ENCODE measurements at regions not wholly inside any gene's neighbourhood (a gene's known extent, or its start where the extent isn't known, plus 50 kb on each side); places are given as distances from the start of the nearest gene placed in this dataset.

GRCh38 chr5:68352166-68352565 is 136.6 kb downstream of the PIK3R1 start:
- no peak for DNase-seq (ENCODE audit: extremely low read depth in 1 of 2, low read depth in 1 of 2)

- DNase-seq (ENCODE audit: extremely low read depth in 1 of 2, low read depth in 1 of 2): no peak
These were observed 138.0 kb downstream of the PIK3R1 start for GRCh38 chr5:68353605-68354004.

- DNase-seq (ENCODE audit: extremely low read depth in 1 of 2, low read depth in 1 of 2): no peak
These were observed 138.8 kb downstream of the PIK3R1 start for GRCh38 chr5:68354315-68354714.

GRCh38 chr5:68356216-68356615 is 140.7 kb downstream of the PIK3R1 start:
- DNase-seq (ENCODE audit: extremely low read depth in 1 of 2, low read depth in 1 of 2): no peak

DNA sequence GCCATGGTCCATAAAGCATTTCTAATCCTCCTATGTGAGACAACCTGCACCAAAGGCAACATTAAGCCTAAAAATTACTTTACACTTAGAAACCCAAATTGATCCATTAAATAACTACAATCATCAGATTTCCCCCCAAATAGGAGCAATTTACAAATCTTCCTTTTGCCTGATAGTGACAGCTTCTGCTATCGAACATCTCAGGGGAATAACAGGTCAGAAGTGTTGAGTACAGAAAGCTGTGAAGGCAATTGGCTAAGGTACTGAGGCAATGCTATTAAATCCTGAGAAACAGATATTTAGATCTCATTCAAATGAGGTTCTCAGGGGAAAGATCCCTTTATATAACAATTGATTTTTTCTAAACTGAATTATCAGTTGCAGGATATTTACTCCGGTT is 141.1 kb downstream of the PIK3R1 start:
- no peak for DNase-seq (ENCODE audit: extremely low read depth in 1 of 2, low read depth in 1 of 2)

DNA sequence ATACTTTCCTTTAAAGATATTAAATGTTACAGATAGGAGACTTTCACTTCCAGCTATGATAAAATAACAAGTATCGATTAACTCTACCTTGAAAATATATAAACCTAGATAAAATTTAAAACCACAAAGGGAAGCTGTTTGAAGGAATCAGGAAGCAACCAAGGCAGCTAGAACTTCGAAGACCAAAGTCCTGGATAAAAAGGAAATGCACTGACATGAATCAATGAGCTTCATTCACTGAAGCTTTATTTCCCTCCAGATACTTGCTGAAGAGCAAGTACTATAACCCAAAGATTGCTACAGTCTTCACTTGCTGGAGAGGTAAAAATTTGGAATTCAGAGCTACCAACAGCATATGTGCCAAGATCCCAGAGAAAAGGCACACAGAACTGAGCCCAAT is 144.1 kb downstream of the PIK3R1 start:
- DNase-seq (ENCODE audit: extremely low read depth in 1 of 2, low read depth in 1 of 2): no peak

DNA sequence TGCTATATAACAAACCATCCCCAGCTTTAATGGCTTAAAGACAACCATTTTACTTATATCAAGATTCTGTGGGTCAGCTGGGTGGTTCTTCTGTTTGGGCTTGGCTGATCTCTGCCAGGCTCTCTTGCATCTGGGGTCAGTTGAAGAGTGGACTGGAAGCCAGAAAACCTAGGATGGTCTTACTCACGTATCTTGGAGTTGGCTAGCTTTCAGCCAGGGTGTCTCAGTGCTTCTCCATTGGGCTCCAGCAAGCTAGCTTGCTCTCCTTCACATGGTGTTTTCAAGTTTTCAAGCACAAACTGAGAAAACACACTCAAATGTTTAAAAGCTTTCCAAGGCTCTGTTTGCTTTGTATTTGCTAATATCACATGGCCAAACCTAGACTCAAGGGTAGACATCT is 146.8 kb downstream of the PIK3R1 start:
- no peak for DNase-seq (ENCODE audit: extremely low read depth in 1 of 2, low read depth in 1 of 2)

GRCh38 chr5:68365889-68366288 is 150.3 kb downstream of the PIK3R1 start:
- no peak for DNase-seq (ENCODE audit: extremely low read depth in 1 of 2, low read depth in 1 of 2)

DNA sequence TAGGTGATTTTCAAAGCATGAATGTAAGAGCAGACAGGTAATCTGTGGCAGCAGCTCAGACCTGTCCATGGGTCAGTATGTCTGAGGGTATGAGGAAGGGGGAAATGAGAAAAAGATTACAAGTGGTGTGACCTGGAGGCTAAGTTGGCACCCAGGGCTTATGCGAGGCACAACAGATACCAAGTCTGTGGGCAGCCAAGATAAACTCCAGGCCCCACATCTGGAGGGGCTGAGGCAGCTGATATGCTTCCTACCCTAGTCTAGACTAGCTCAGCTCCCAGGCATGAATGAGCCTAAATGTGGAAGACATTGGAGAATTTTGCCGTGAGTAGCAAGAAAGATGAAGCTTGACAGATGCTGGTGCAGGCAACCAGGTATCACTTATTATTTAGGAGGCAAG is 151.7 kb downstream of the PIK3R1 start:
- no peak for DNase-seq (ENCODE audit: extremely low read depth in 1 of 2, low read depth in 1 of 2)

- no peak for DNase-seq (ENCODE audit: extremely low read depth in 1 of 2, low read depth in 1 of 2)
These were observed 152.2 kb downstream of the PIK3R1 start for GRCh38 chr5:68367717-68368116.

DNA sequence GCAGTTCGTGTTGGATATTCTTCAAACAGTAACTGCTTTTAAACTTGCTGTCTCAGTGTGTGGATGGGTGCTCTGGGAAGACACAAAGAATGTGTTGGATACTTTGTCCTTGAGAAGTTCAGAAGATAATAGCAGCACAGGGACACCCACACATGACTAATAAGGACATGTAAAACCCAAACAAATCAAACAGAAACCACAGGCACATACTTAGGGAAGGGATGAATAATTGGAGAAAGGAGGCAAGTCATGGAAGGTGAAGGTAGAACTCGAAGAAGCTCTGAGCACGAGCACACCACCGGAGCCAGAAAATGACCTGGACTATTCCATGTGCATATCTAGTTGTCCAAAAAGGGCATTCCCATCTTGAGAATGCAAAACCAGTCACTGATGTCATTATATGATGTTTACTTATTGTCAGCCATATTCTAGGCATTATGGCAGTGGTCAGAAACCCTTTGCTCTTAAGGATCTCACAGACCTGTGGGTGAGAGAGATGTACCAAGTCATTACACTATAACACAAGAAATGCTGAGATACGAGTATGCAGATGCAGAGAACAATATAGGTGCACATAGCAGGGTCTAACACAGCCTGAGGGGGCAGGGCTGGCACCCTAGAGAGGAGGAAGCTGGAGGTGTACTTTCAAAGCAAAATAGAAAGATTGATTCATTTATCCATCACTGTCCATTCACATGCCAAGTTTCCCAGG is 152.9 kb downstream of the PIK3R1 start:
- no peak for DNase-seq (ENCODE audit: extremely low read depth in 1 of 2, low read depth in 1 of 2)

DNA sequence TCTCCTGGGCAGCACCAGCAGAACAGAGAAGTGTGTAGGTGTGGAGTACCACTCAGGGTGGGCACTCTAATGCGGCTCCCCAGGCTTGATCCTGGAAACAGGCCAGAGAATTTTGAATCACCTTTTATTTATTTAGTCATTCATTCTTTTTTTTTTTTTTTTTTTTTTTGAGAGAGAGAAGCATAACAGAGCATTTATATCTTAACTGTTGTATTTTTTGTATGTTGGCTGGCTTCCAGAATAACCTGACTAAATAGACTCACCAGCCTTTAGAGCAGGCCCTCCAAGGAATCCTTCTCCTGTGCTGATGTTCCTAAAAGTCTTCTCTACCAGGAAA is 153.4 kb downstream of the PIK3R1 start:
- no peak for DNase-seq (ENCODE audit: extremely low read depth in 1 of 2, low read depth in 1 of 2)

- peak in 1 of 2 donors; percentile 32 for DNase-seq (ENCODE audit: extremely low read depth in 1 of 2, low read depth in 1 of 2)
These were observed 154.0 kb downstream of the PIK3R1 start for GRCh38 chr5:68369457-68370125.

GRCh38 chr5:68370196-68370595 is 154.6 kb downstream of the PIK3R1 start:
- no peak for DNase-seq (ENCODE audit: extremely low read depth in 1 of 2, low read depth in 1 of 2)

- DNase-seq (ENCODE audit: extremely low read depth in 1 of 2, low read depth in 1 of 2): no peak
These were observed 156.1 kb downstream of the PIK3R1 start for GRCh38 chr5:68371607-68372006.

DNA sequence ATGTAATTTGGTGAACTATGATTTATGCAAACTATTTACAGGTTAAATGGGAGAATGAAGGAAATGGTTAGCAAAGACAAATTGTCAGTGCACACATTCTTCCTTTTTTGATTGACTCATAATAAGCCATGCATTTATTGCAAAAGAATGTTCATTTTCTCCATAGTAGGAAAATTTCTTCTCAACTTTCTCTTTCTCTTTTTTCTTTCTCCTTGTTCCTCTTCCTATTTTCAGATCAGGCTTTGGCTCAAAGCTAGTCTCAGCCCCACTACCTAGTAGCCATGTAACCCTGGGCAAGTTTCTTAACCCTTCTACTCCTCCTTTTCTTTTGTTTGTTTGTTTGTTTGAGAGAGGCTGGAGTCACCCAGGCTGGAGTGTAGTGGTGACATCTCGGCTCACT is 156.6 kb downstream of the PIK3R1 start:
- DNase-seq (ENCODE audit: extremely low read depth in 1 of 2, low read depth in 1 of 2): no peak

GRCh38 chr5:68373050-68373449 is 157.5 kb downstream of the PIK3R1 start:
- no peak for DNase-seq (ENCODE audit: extremely low read depth in 1 of 2, low read depth in 1 of 2)

GRCh38 chr5:68374796-68375518 is 159.4 kb downstream of the PIK3R1 start:
- no peak for DNase-seq (ENCODE audit: extremely low read depth in 1 of 2, low read depth in 1 of 2)

- DNase-seq (ENCODE audit: extremely low read depth in 1 of 2, low read depth in 1 of 2): no peak
These were observed 160.0 kb downstream of the PIK3R1 start for GRCh38 chr5:68375540-68375939.

- no peak for DNase-seq (ENCODE audit: extremely low read depth in 1 of 2, low read depth in 1 of 2)
These were observed 161.4 kb downstream of the PIK3R1 start for GRCh38 chr5:68376935-68377334.

GRCh38 chr5:68377733-68378132 is 162.2 kb downstream of the PIK3R1 start:
- DNase-seq (ENCODE audit: extremely low read depth in 1 of 2, low read depth in 1 of 2): no peak

DNA sequence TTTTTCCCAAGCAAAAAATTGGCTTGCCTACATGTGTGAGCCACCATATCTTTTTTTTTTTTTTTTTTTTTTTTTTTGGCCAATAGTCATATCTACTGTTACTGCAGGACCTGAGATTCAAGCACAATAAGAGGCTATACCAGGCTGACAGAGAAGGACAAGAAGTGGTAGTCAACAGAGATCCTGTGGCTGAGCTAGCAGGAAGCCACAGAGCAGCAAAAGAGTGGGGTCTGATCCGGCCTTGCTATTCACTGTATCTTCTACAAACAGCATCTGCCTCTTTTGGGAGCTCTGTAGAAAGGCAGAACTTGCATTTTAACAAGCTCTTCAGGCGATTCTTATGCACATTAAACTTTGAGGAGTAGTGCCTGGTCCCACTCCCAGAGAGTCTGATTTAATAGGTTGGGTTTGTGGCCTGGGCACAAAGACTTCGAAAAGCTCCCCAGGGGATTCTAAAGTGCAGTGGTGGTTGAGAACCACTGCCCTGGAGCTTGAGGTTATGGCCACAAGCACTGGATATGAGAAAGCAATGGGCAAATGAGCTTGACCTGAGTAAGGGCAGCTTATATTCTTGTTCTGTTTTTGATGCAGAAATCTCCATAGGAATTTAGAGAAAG is 162.8 kb downstream of the PIK3R1 start:
- DNase-seq (ENCODE audit: extremely low read depth in 1 of 2, low read depth in 1 of 2): no peak
